ENCODE measurements at regions not wholly inside any gene's neighbourhood (a gene's known extent, or its start where the extent isn't known, plus 50 kb on each side); places are given as distances from the start of the nearest gene placed in this dataset.

DNA sequence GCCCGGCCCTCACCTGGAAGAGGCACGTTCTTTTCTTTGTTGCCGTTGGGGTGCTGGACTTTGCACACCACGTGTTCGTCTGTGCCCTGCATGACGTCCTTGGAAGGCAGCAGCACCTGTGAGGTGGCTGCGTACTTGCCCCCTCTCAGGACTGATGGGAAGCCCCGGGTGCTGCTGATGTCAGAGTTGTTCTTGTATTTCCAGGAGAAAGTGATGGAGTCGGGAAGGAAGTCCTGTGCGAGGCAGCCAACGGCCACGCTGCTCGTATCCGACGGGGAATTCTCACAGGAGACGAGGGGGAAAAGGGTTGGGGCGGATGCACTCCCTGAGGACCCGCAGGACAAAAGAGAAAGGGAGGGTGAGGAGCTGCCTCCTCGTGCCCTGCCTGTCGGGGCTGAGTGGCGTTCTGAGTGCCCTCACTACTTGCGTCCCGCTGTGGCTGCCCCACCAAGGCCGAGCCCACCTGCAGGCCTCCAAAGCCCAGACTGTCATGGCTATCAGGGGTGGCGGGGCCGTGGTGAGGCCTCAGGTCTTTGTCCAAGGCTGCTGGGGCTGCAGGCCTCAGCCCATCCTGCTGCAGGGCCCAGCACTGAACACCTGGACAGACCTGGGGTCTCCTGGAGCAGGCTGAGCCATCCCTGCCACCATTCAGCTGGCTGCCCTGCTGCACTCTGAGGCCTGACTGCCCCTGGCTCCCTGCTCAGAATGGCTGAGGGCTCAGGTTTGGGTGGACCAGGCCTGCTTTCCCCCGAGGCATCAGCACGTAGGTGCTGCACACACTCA lies 329.7 kb downstream of the TMEM121 start:
- 33% methylated on average over 25 of the region's 28 CpGs for whole genome bisulfite sequencing (ENCODE audit: insufficient coverage)
- DNase-seq, result peak; percentile 59
- CTCF ChIA-PET, result interaction anchor here (0.9 to 3.1 kb wide), 2 partner anchors 37 to 110 kb away, joined by 4 to 10 read pairs; no protein-coding TSS in a partner anchor
- intact Hi-C loops (cut with micrococcal nuclease), result loop anchor here (10.0 kb wide), 1 partner anchor 171 kb away; no protein-coding TSS in a partner anchor
- TF ChIP-seq, protein P1, sequence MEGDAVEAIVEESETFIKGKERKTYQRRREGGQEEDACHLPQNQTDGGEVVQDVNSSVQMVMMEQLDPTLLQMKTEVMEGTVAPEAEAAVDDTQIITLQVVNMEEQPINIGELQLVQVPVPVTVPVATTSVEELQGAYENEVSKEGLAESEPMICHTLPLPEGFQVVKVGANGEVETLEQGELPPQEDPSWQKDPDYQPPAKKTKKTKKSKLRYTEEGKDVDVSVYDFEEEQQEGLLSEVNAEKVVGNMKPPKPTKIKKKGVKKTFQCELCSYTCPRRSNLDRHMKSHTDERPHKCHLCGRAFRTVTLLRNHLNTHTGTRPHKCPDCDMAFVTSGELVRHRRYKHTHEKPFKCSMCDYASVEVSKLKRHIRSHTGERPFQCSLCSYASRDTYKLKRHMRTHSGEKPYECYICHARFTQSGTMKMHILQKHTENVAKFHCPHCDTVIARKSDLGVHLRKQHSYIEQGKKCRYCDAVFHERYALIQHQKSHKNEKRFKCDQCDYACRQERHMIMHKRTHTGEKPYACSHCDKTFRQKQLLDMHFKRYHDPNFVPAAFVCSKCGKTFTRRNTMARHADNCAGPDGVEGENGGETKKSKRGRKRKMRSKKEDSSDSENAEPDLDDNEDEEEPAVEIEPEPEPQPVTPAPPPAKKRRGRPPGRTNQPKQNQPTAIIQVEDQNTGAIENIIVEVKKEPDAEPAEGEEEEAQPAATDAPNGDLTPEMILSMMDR (IDR thresholded peaks at IDR 0.05), result no peak
- TF ChIP-seq EZH2 (IDR thresholded peaks at IDR 0.05; ENCODE audit: borderline replicate concordance, insufficient read depth, low read depth, low read length, poor library complexity, severe bottlenecking), result no peak
- Mint-ChIP-seq H3K4me1 (peaks cover 39% of the 10 kb centered on the region), H3K27me3 (no peaks in the 10 kb centered on the region), H3K9me3 (ENCODE audit: insufficient read depth) (no peaks in the 10 kb centered on the region), H3K4me3 (peak overlapping the region; percentile 98), H3K27ac (peak overlapping the region; percentile 98)
- Histone ChIP-seq H3K4me3 (ENCODE audit: control extremely low read depth in 1 of 5, extremely low read depth in 1 of 5, insufficient read depth in 1 of 5, low read depth in 2 of 5, low read length in 4 of 5) (peak overlapping the region in 4 of 5 experiments; percentile 99 to 100 (median 100)), H2AFZ (ENCODE audit: insufficient read depth, low read depth, low read length, poor library complexity, severe bottlenecking) (no peak overlapping the region), H3K27me3 (replicated peaks in 1 of 4; ENCODE audit: control extremely low read depth in 1 of 4, control insufficient read depth in 3 of 4, insufficient read depth in 4 of 4, low read length in 3 of 4) (no peaks in the 10 kb centered on the region), H3K9me3 (ENCODE audit: control extremely low read depth in 1 of 3, control insufficient read depth in 2 of 3, insufficient read depth in 1 of 3, low read length in 2 of 3) (peaks cover 0 to 23% (median 0%) of the 10 kb centered on the region in 3 donors), H3K79me2 (ENCODE audit: control insufficient read depth, insufficient read depth, low read length) (peaks cover 67% of the 10 kb centered on the region), H3K27ac (ENCODE audit: low read length in 2 of 2) (peak overlapping the region; percentile 86 to 94), H3K9ac (ENCODE audit: low read length) (peak overlapping the region; percentile 98), H3K36me3 (replicated peaks in 1 of 2; ENCODE audit: control extremely low read depth in 1 of 2, control insufficient read depth in 1 of 2, extremely low read depth in 1 of 2, insufficient read depth in 2 of 2, low read length in 1 of 2) (peaks cover 3 to 100% of the 10 kb centered on the region in 2 experiments), H3K4me1 (ENCODE audit: control insufficient read depth in 2 of 2, insufficient read depth in 2 of 2, low read length in 2 of 2) (peaks cover 8 to 51% of the 10 kb centered on the region in 2 donors), H3K4me2 (replicated peaks; ENCODE audit: low read depth, low read length, poor library complexity, severe bottlenecking) (peak overlapping the region; percentile 72), H4K20me1 (ENCODE audit: control insufficient read depth, insufficient read depth, low read length, poor library complexity, severe bottlenecking) (peaks cover 100% of the 10 kb centered on the region)
- ATAC-seq (ENCODE audit: low read depth), result no peak
- POLR2A ChIA-PET, result interaction anchor here (0.7 to 5.1 kb wide), 7 partner anchors 38 to 209 kb away, joined by 3 to 42 read pairs (median 4); no protein-coding TSS in a partner anchor
